Skeletal muscle cell (primary cell): ENCODE measurements at regions not wholly inside any gene's neighbourhood (a gene's known extent, or its start where the extent isn't known, plus 50 kb on each side); places are given as distances from the start of the nearest gene placed in this dataset.
"Not testable (repeated sequence)": the region's sequence is repeated elsewhere in the genome, so short reads cannot be mapped to it uniquely, and the experiment has no call there.

Experiments
- DNase-seq: peaks from one replicate; pipeline ENCODE4 v3.0.0-alpha.2; 2010; ENCODE audit warnings: low read depth
- H3K4me3 ChIP-seq: 2 replicates; pipeline ENCODE4 v1.5.1; 2011; ENCODE audit warnings: low read depth, mild to moderate bottlenecking, control low read depth, low read length, moderate library complexity

GRCh38 chr4:158122501-158122900, 50.3 kb downstream of the GASK1B start:
- no peak overlapping the region for H3K4me3 ChIP-seq
- peak; percentile 57 for DNase-seq

GRCh38 chr4:158121161-158121579, 51.7 kb downstream of the GASK1B start:
- no peak overlapping the region for H3K4me3 ChIP-seq
- peak; percentile 99 for DNase-seq

GRCh38 chr4:158120645-158121151, 52.1 kb downstream of the GASK1B start:
- not testable (repeated sequence) for H3K4me3 ChIP-seq
- DNase-seq, result peak; percentile 90

GRCh38 chr4:158112611-158113010, 60.2 kb downstream of the GASK1B start:
- H3K4me3 ChIP-seq, result no peak overlapping the region
- DNase-seq, result no peak

- H3K4me3 ChIP-seq, result no peak overlapping the region
- no peak for DNase-seq
Observed at GRCh38 chr4:158111241-158111640, 61.6 kb downstream of the GASK1B start.

- H3K4me3 ChIP-seq, result no peak overlapping the region
- no peak for DNase-seq
Observed at GRCh38 chr4:158102904-158103303, 69.9 kb downstream of the GASK1B start.

GRCh38 chr4:158099686-158100085, 73.1 kb downstream of the GASK1B start:
- H3K4me3 ChIP-seq, result no peak overlapping the region
- DNase-seq, result no peak

GRCh38 chr4:158098802-158099201, 74.0 kb downstream of the GASK1B start:
- no peak overlapping the region for H3K4me3 ChIP-seq
- no peak for DNase-seq

GRCh38 chr4:158094413-158095134, 78.3 kb downstream of the GASK1B start:
- H3K4me3 ChIP-seq, result no peak overlapping the region
- DNase-seq, result peak; percentile 11

- H3K4me3 ChIP-seq, result no peak overlapping the region
- DNase-seq, result no peak
Observed at GRCh38 chr4:158090323-158090722, 82.5 kb downstream of the GASK1B start.

GRCh38 chr4:158089897-158090296, 82.9 kb downstream of the GASK1B start:
- not testable (repeated sequence) for DNase-seq, H3K4me3 ChIP-seq

- no peak overlapping the region for H3K4me3 ChIP-seq
- DNase-seq, result no peak
Observed at GRCh38 chr4:158080354-158080753, 92.5 kb downstream of the GASK1B start.

GRCh38 chr4:158079661-158080060, 93.2 kb downstream of the GASK1B start:
- no peak overlapping the region for H3K4me3 ChIP-seq
- DNase-seq, result peak; percentile 66

GRCh38 chr4:158077835-158078234, 95.0 kb downstream of the GASK1B start:
- no peak for DNase-seq
- H3K4me3 ChIP-seq, result no peak overlapping the region

- no peak overlapping the region for H3K4me3 ChIP-seq
- no peak for DNase-seq
Observed at GRCh38 chr4:158074851-158075250, 98.0 kb downstream of the GASK1B start.

- H3K4me3 ChIP-seq, result no peak overlapping the region
- DNase-seq, result no peak
Observed at GRCh38 chr4:158071931-158072330, 100.9 kb downstream of the GASK1B start.

- H3K4me3 ChIP-seq, result no peak overlapping the region
- DNase-seq, result no peak
Observed at GRCh38 chr4:158068068-158068467, 104.8 kb downstream of the GASK1B start.

- DNase-seq, result no peak
- H3K4me3 ChIP-seq, result no peak overlapping the region
Observed at GRCh38 chr4:158067646-158068045, 105.2 kb downstream of the GASK1B start.

GRCh38 chr4:158065603-158066002, 107.2 kb downstream of the GASK1B start:
- no peak for DNase-seq

GRCh38 chr4:158065176-158065575, 107.6 kb downstream of the GASK1B start:
- H3K4me3 ChIP-seq, result no peak overlapping the region
- no peak for DNase-seq

More at GRCh38 chr4:158065603-158066002, 107.2 kb downstream of the GASK1B start:
- H3K4me3 ChIP-seq, result no peak overlapping the region

GRCh38 chr4:158056689-158057245, 116.1 kb downstream of the GASK1B start:
- no peak overlapping the region for H3K4me3 ChIP-seq
- no peak for DNase-seq
